ENCODE measurements at regions not wholly inside any gene's neighbourhood (a gene's known extent, or its start where the extent isn't known, plus 50 kb on each side); places are given as distances from the start of the nearest gene placed in this dataset.

GRCh38 chr14:71684323-71684722, 247.9 kb upstream of the RGS6 start:
- DNase-seq (ENCODE audit: extremely low read depth, low read depth) = no peak

- no peak for DNase-seq (ENCODE audit: extremely low read depth, low read depth)
These were observed 245.6 kb upstream of the RGS6 start for GRCh38 chr14:71686677-71687076.

GRCh38 chr14:71687166-71687831, 244.9 kb upstream of the RGS6 start:
- no peak for DNase-seq (ENCODE audit: extremely low read depth, low read depth)

DNA sequence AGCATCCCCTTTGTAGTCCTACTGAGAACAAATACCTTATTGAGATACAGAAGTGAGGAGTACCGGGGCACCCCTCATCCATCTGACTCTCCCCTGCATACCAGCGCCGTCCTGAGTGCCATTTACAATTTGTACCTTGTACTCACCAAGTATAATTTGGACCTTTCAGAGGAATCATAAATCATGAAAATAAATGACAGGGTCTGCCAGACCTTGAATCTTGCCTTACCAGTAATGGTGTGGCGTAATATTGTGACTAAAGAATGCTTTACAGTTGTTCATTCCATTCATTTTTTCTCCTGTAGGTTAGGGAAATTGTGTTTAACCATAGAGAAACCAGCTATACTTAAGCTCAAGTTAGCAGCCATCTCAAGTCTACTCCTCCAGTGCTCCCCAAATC, 243.7 kb upstream of the RGS6 start:
- no peak for DNase-seq (ENCODE audit: extremely low read depth, low read depth)

DNA sequence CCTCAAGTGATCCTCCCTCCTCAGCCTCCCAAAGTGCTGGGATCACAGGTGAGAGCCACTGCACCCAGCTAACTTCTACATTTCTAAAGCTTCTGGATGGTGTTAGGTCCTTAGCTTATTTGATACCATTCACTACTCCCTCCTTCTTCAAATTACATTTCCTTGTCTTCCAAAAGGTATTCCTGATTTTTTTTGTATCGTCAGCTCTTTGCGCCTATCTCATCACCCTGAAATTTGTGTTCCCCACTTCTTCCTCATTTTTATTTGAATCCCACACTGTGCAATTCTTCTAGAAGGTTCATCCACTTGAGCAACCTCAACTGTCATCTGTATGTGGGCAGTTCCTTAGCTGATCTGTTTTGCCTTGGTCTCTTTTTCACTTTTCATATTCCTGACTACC, 241.8 kb upstream of the RGS6 start:
- no peak for DNase-seq (ENCODE audit: extremely low read depth, low read depth)

- no peak for DNase-seq (ENCODE audit: extremely low read depth, low read depth)
These were observed 239.7 kb upstream of the RGS6 start for GRCh38 chr14:71692496-71692895.

- DNase-seq (ENCODE audit: extremely low read depth, low read depth) = no peak
These were observed 238.8 kb upstream of the RGS6 start for GRCh38 chr14:71693381-71693780.

- DNase-seq (ENCODE audit: extremely low read depth, low read depth) = no peak
These were observed 237.4 kb upstream of the RGS6 start for GRCh38 chr14:71694591-71695530.

- DNase-seq (ENCODE audit: extremely low read depth, low read depth) = no peak
These were observed 236.4 kb upstream of the RGS6 start for GRCh38 chr14:71695611-71696350.

- DNase-seq (ENCODE audit: extremely low read depth, low read depth) = no peak
These were observed 234.2 kb upstream of the RGS6 start for GRCh38 chr14:71698027-71698426.

- DNase-seq (ENCODE audit: extremely low read depth, low read depth) = no peak
These were observed 233.6 kb upstream of the RGS6 start for GRCh38 chr14:71698673-71699072.

DNA sequence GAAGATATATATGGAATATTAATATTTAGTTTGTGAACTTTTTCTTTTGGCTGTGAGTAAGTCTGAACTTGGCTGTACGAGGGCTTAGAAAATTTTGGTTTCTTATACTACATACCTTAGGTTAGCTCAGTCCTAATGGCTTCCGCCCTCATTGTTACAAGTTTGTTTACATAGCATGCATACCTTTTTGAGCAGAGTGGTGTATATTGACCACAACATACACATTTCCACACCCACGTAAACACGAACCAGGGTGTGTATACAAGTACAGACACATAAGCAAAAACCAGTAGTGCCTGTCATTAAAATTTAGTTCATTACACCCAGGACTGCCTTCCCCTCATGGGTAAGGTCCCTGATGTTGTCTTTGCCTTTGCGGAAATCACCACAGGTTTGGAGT, 230.2 kb upstream of the RGS6 start:
- no peak for DNase-seq (ENCODE audit: extremely low read depth, low read depth)

DNA sequence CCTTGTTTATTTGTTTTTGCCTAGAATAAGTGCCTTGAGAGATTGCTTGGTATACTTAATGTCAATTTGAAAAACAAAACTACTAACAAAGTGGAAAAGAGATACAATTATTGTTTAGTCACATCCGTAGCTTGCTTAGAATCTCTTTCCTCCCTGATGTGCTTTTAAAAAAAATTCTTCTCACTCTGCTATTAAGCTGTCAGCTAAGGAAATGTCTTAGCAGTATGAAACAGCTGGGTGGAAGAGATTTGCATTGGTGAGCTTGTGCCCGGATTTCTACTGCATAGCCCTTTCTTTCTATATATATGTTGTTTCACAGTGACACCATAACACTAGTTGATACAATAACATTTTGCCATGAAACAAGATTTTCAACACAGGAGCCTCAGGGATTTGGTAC, 229.4 kb upstream of the RGS6 start:
- no peak for DNase-seq (ENCODE audit: extremely low read depth, low read depth)

DNA sequence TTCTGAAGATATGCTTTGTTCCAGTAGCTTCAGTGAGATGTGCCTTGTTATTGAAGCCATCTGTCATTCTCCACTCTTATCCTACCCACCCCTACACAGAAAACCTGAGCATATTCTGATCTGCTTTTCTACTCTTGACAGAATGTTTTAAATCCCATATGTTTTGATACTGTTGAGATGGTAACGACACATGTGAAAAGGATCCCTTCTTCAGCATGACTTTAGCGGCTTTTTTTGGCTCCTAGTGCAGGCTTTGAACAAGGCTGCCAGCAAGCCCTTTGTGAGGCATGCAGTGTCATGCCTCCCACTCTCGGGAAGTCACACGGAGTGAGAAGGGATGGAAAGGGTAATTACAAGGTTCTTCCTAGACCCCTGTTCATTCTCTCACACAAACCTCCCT, 228.8 kb upstream of the RGS6 start:
- DNase-seq (ENCODE audit: extremely low read depth, low read depth) = no peak

- no peak for DNase-seq (ENCODE audit: extremely low read depth, low read depth)
These were observed 228.0 kb upstream of the RGS6 start for GRCh38 chr14:71704210-71704609.

GRCh38 chr14:71705460-71705859, 226.8 kb upstream of the RGS6 start:
- DNase-seq (ENCODE audit: extremely low read depth, low read depth) = no peak

DNA sequence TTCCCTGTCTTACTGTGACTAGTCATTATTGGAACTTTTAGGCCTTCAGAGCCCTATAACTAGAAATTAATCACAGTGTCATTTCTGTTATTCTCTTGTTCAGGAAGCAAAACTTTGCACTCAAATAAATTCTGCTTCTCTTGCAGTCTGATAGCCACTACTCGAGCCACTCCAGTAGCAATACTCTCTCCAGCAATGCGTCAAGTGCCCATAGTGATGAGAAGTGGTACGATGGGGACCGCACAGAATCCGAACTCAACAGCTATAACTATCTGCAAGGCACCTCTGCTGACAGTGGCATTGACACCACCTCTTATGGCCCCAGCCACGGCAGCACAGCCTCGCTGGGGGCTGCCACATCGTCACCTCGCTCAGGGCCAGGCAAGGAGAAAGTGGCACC, 223.2 kb upstream of the RGS6 start:
- DNase-seq (ENCODE audit: extremely low read depth, low read depth) = no peak

GRCh38 chr14:71709987-71710386, 222.2 kb upstream of the RGS6 start:
- no peak for DNase-seq (ENCODE audit: extremely low read depth, low read depth)

DNA sequence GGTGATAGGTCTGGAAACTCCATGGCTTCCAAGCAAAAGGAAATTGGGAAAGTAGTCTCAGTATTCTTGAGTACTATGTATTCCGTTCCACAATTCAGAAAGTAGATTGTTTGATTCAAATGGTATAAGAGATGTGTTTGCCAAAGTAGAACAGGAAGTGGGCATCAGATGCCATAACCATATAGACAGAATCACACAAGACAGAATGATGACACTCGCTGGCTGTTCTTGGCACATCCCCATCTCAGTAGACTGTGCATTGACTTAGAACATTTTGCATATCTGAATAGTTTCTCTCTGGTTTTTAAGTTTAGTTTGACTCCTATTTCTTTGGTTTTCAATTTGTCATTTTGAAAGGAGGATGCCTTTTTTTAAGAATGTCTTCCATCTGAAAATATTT, 221.1 kb upstream of the RGS6 start:
- no peak for DNase-seq (ENCODE audit: extremely low read depth, low read depth)

DNA sequence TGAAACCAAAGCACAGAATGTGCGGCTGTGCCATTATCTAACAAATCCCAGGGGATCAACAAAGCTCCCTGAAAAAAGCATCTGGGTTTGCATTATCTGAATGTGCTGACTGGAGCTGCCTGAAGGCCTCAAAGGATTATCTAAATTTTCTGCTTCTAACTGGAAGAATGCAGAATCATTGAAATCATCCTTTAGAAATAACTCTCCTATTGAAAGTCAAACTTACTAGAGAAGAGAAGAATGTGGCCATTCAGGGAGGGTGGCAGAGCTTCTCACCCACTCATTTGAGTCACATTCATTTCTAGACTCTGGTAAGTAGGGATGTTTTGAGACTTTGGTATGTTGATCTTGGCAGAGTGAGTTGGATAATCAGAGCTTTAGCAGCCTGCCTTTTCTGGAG, 220.6 kb upstream of the RGS6 start:
- no peak for DNase-seq (ENCODE audit: extremely low read depth, low read depth)

DNA sequence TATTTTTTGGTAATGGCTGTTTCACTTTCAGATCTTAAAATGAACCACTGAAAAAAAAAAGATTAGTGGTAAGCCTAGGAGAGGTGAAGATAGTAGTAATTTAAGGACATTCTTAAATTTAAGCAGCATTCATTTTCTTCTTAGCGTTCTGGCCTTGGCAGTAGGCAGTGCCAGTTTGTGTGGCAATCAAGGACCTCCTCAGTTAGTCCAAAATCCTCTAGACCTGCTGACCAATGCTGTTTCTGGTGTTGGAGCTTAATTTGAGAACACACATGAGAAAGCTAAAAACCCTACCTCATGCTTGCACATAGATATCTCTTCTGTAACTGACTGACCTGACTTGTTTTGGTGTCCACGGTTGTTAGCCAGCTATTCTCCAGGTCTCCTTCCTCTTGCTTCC, 219.8 kb upstream of the RGS6 start:
- DNase-seq (ENCODE audit: extremely low read depth, low read depth) = no peak

DNA sequence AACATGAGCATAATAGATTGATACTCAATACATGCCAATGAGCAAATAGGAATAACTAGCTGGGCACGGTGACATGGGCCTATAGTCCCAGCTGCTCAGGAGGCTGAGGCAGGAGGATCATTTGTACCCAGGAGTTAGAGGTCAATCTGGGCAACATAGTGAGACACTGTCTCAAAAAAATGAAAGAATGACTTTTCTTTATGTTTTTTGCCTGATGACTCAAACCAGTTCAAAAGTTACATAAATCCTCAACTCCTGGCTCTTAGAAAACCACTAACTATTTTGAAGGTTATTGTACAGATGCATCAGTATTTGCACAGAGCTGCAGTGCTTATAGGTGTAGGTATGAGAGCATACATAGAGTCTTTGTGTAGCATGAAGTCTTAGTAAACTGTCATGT, 219.2 kb upstream of the RGS6 start:
- DNase-seq (ENCODE audit: extremely low read depth, low read depth) = no peak

Measured in NCI-H460 (cell line).